IMR-90 (cell line): ENCODE measurements at regions not wholly inside any gene's neighbourhood (a gene's known extent, or its start where the extent isn't known, plus 50 kb on each side); places are given as distances from the start of the nearest gene placed in this dataset.

Experiments used
- ATAC-seq: fragments of 200-7000 bp; cut with Tn5 transposase; 2 replicates; pipeline ENCODE4 v1.9.1; 2020; ENCODE audit warnings: low read depth, mild to moderate bottlenecking, moderate library complexity
- BruUV-seq: library from RNA; stranded (reverse); fragments of 400-500 nt; replicated peaks from 2 replicates; lab custom pipeline; 2021; lab: Mats Ljungman, UMichigan
- CTCF ChIA-PET: fragments of 300-600 bp; formaldehyde crosslinking; extraction: SDS; loops from one replicate; lab custom pipeline; 2021; ENCODE audit warnings: antibody characterized with exemption; lab: Yijun Ruan, JAX
- POLR2A ChIA-PET: fragments of 300-600 bp; sonication (Branson Sonifier 250); formaldehyde crosslinking; loops from one replicate; lab custom pipeline; 2022; ENCODE audit warnings: antibody characterized with exemption; ENCODE audit not compliant: unreplicated experiment; lab: Charles Lee
- DNase-seq: peaks from one replicate; pipeline ENCODE4 v3.0.0; 2013
- H2AFZ ChIP-seq: replicated peaks from 2 replicates; pipeline ENCODE3; 2013; ENCODE audit warnings: low read length, mild to moderate bottlenecking; ENCODE audit not compliant: poor library complexity
- H2AK5ac ChIP-seq: 2 replicates; pipeline ENCODE4 v1.6.1; 2013; ENCODE audit warnings: low read depth, low read length, inconsistent platforms
- H2AK9ac ChIP-seq: replicated peaks from 2 replicates; pipeline ENCODE3; 2013; ENCODE audit warnings: mild to moderate bottlenecking, low read depth, low read length, moderate library complexity; ENCODE audit not compliant: poor library complexity
- H2BK120ac ChIP-seq: 2 replicates; pipeline ENCODE4 v1.6.1; 2013; ENCODE audit warnings: low read depth, low read length, inconsistent platforms
- H2BK15ac ChIP-seq: 3 replicates; pipeline ENCODE4 v1.6.1; 2013; ENCODE audit warnings: low read depth, low read length, inconsistent platforms
- H2BK20ac ChIP-seq: 2 replicates; pipeline ENCODE4 v1.6.1; 2013; ENCODE audit warnings: low read depth, mild to moderate bottlenecking, inconsistent platforms, low read length, moderate library complexity
- H2BK5ac ChIP-seq: 2 replicates; pipeline ENCODE4 v1.6.1; 2013; ENCODE audit warnings: mild to moderate bottlenecking, low read depth, low read length, inconsistent platforms; ENCODE audit not compliant: poor library complexity, severe bottlenecking
- H3K14ac ChIP-seq: replicated peaks from 2 replicates; pipeline ENCODE4 v1.6.1; 2013; ENCODE audit warnings: low read depth, low read length, inconsistent platforms
- H3K18ac ChIP-seq: 2 replicates; pipeline ENCODE4 v1.6.1; 2013; ENCODE audit warnings: low read depth, low read length, control low read depth
- H3K23ac ChIP-seq: 2 replicates; pipeline ENCODE4 v1.6.1; 2013; ENCODE audit warnings: low read depth, low read length, inconsistent platforms
- H3K27ac ChIP-seq: 2 replicates; pipeline ENCODE4 v1.5.1; 2013; ENCODE audit warnings: mild to moderate bottlenecking, control low read depth, low read length; ENCODE audit not compliant: insufficient read depth
- H3K27me3 ChIP-seq: 2 replicates; pipeline ENCODE4 v1.6.1; 2013; ENCODE audit warnings: low read length; ENCODE audit not compliant: control insufficient read depth, insufficient read depth
- H3K36me3 ChIP-seq: 2 replicates; pipeline ENCODE4 v1.6.1; 2013; ENCODE audit warnings: low read length, mixed read lengths; ENCODE audit not compliant: control insufficient read depth, insufficient read depth
- H3K4ac ChIP-seq: 2 replicates; pipeline ENCODE4 v1.6.1; 2013; ENCODE audit warnings: low read depth, low read length, inconsistent platforms
- H3K4me1 ChIP-seq: 2 replicates; pipeline ENCODE4 v1.6.1; 2013; ENCODE audit warnings: low read length, mixed read lengths; ENCODE audit not compliant: control insufficient read depth, insufficient read depth
- H3K4me2 ChIP-seq: 2 replicates; pipeline ENCODE4 v1.6.1; 2013; ENCODE audit warnings: low read depth, mild to moderate bottlenecking, control low read depth, low read length, moderate library complexity
- H3K4me3 ChIP-seq: 2 replicates; pipeline ENCODE4 v1.5.1; 2013; ENCODE audit warnings: low read depth, mild to moderate bottlenecking, control low read depth, low read length, moderate library complexity; ENCODE audit not compliant: insufficient read depth
- H3K56ac ChIP-seq: 2 replicates; pipeline ENCODE4 v1.6.1; 2013; ENCODE audit warnings: low read length, inconsistent platforms; ENCODE audit not compliant: insufficient read depth; ENCODE audit errors: extremely low read depth
- H3K79me1 ChIP-seq, 2 experiments: 2 replicates each; pipeline ENCODE4 v1.6.1; 2013; ENCODE audit warnings: low read length in 2 of 2, inconsistent platforms in 1 of 2, low read depth in 1 of 2
- H3K9ac ChIP-seq: 2 replicates; pipeline ENCODE4 v1.6.1; 2013; ENCODE audit warnings: low read depth, low read length, control low read depth
- H3K9me1 ChIP-seq: 2 replicates; pipeline ENCODE4 v1.6.1; 2013; ENCODE audit warnings: low read length, inconsistent platforms; ENCODE audit not compliant: insufficient read depth
- H3K9me3 ChIP-seq: 2 replicates; pipeline ENCODE4 v1.6.1; 2013; ENCODE audit warnings: low read length; ENCODE audit not compliant: control insufficient read depth, insufficient read depth
- H4K20me1 ChIP-seq: 2 replicates; pipeline ENCODE4 v1.6.1; 2013; ENCODE audit warnings: low read length, inconsistent platforms; ENCODE audit not compliant: insufficient read depth
- H4K5ac ChIP-seq: 2 replicates; pipeline ENCODE4 v1.6.1; 2013; ENCODE audit warnings: mild to moderate bottlenecking, low read depth, low read length, control low read depth
- H4K8ac ChIP-seq, 2 experiments: 2 replicates each; pipeline ENCODE4 v1.6.1; 2013; ENCODE audit warnings: low read depth in 2 of 2, low read length in 2 of 2, control low read depth in 1 of 2, inconsistent platforms in 1 of 2
- H4K91ac ChIP-seq: 2 replicates; pipeline ENCODE4 v1.6.1; 2013; ENCODE audit warnings: low read depth, low read length, inconsistent platforms; ENCODE audit not compliant: insufficient read depth
- BHLHE40 ChIP-seq: fragments of 150-350 bp; IDR thresholded peaks from 2 replicates; pipeline ENCODE4 v1.6.1; 2016; ENCODE audit warnings: mild to moderate bottlenecking, low read depth, low read length
- CEBPB ChIP-seq: IDR thresholded peaks from 2 replicates; pipeline ENCODE4 v1.6.1; 2012; ENCODE audit warnings: low read depth, low read length, improper control_type of control experiment
- CHD1 ChIP-seq: IDR thresholded peaks from 2 replicates; pipeline ENCODE4 v1.6.1; 2012; ENCODE audit warnings: low read depth, low read length, improper control_type of control experiment
- ELK1 ChIP-seq: fragments of 150-350 bp; IDR thresholded peaks from 2 replicates; pipeline ENCODE4 v1.6.1; 2016; ENCODE audit warnings: low read depth, mild to moderate bottlenecking, low read length, moderate library complexity, borderline replicate concordance
- FOS ChIP-seq: fragments of 150-350 bp; IDR thresholded peaks from 2 replicates; pipeline ENCODE4 v1.6.1; 2016; ENCODE audit warnings: low read depth, low read length
- MAFK ChIP-seq: IDR thresholded peaks from 2 replicates; pipeline ENCODE4 v1.6.1; 2012; ENCODE audit warnings: low read depth, low read length, improper control_type of control experiment
- MAZ ChIP-seq: IDR thresholded peaks from 2 replicates; pipeline ENCODE4 v1.6.1; 2012; ENCODE audit warnings: low read depth, mild to moderate bottlenecking, low read length, improper control_type of control experiment, moderate library complexity, borderline replicate concordance
- MXI1 ChIP-seq: IDR thresholded peaks from 2 replicates; pipeline ENCODE4 v1.6.1; 2012; ENCODE audit warnings: low read depth, mild to moderate bottlenecking, low read length, moderate library complexity, borderline replicate concordance
- NFE2L2 ChIP-seq: fragments of 150-350 bp; IDR thresholded peaks from 2 replicates; pipeline ENCODE4 v1.6.1; 2016; ENCODE audit warnings: low read depth, mild to moderate bottlenecking, low read length
- POLR2A ChIP-seq: IDR thresholded peaks from 2 replicates; pipeline ENCODE4 v1.6.1; 2012; ENCODE audit warnings: mild to moderate bottlenecking, low read depth, low read length
- RAD21 ChIP-seq: IDR thresholded peaks from 2 replicates; pipeline ENCODE4 v1.6.1; 2012; ENCODE audit warnings: low read length, improper control_type of control experiment
- RCOR1 ChIP-seq: IDR thresholded peaks from 2 replicates; pipeline ENCODE4 v1.6.1; 2012; ENCODE audit warnings: mild to moderate bottlenecking, low read length, improper control_type of control experiment; ENCODE audit not compliant: insufficient replicate concordance
- RFX5 ChIP-seq: IDR thresholded peaks from 2 replicates; pipeline ENCODE4 v1.8.0; 2012; ENCODE audit warnings: low read depth, mild to moderate bottlenecking, low read length, moderate library complexity
- SMC3 ChIP-seq: fragments of 150-350 bp; IDR thresholded peaks from 2 replicates; pipeline ENCODE4 v1.6.1; 2016; ENCODE audit warnings: low read depth, mild to moderate bottlenecking, antibody characterized with exemption, low read length, moderate library complexity
- USF2 ChIP-seq: fragments of 150-350 bp; IDR thresholded peaks from 2 replicates; pipeline ENCODE4 v1.6.1; 2017; ENCODE audit warnings: mild to moderate bottlenecking, antibody characterized with exemption, low read length, low read depth
- WGBS, 2 experiments: methylation state at CpG; one replicate each; pipeline versions ENCODE4 v1.1.5 to v1.1.7; 2013; ENCODE audit warnings: missing lambda C conversion rate in 2 of 2; ENCODE audit not compliant: insufficient read length in 1 of 2; ENCODE audit errors: extremely low coverage in 2 of 2; 5-methylcytosine and 5-hydroxymethylcytosine counted together
- dilution Hi-C: fragments of 300-500 bp; cut with HindIII; formaldehyde crosslinking; loops from one replicate; pipeline ENCODE4 v1.14.3; 2018; ENCODE audit warnings: low sequenced_read_pairs; ENCODE audit not compliant: unreplicated experiment
- in situ Hi-C: fragments of 300-500 bp; cut with MboI; formaldehyde crosslinking; loops from 3 replicates; pipeline ENCODE4 v1.14.3; 2019; ENCODE audit warnings: low sequenced_read_pairs, inconsistent platforms, mixed read lengths
- intact Hi-C: fragments of 100-400 bp; cut with micrococcal nuclease; formaldehyde crosslinking; loops from 2 replicates; pipeline ENCODE4 v1.10.0; 2022
- TF ChIP-seq, protein P1 (sequence below): conservative IDR thresholded peaks from 2 replicates; pipeline ENCODE4 v1.5.1; 2012; ENCODE audit warnings: mild to moderate bottlenecking, low read depth, low read length, improper control_type of control experiment

GRCh38 chr1:104358086-104358485 is 608.4 kb downstream of the AMY1C start:
- ChIA-PET POLR2A (no interaction called here), CTCF (no interaction called here)
- Histone ChIP-seq H2BK20ac (no peak overlapping the region), H3K4me3 (no peak overlapping the region), H3K4me2 (no peak overlapping the region), H3K9me1 (no peaks in the 10 kb centered on the region), H3K9me3 (peaks cover 4% of the 10 kb centered on the region), H3K36me3 (no peaks in the 10 kb centered on the region), H4K91ac (no peak overlapping the region), H3K27me3 (no peaks in the 10 kb centered on the region), H2AFZ (no peak overlapping the region), H4K5ac (no peak overlapping the region), H4K20me1 (no peaks in the 10 kb centered on the region), H3K27ac (no peak overlapping the region), H2BK5ac (no peak overlapping the region), H3K4ac (no peak overlapping the region), H3K23ac (no peak overlapping the region), H3K9ac (no peak overlapping the region), H3K4me1 (no peaks in the 10 kb centered on the region), H2BK15ac (no peak overlapping the region), H3K79me1 (no peaks in the 10 kb centered on the region), H3K56ac (no peak overlapping the region), H2AK9ac (no peak overlapping the region), H2AK5ac (no peak overlapping the region), H4K8ac (no peak overlapping the region), H2BK120ac (no peak overlapping the region), H3K14ac (no peak overlapping the region), H3K18ac (no peak overlapping the region)
- in situ Hi-C loops = no loop called here
- dilution Hi-C loops = no loop called here
- DNase-seq (no peak), ATAC-seq (no peak)
- intact Hi-C loops = no loop called here
- no CpG with 5 or more reads among the region's 1 CpG for WGBS, 2 experiments
- BruUV-seq = no TSS peak
- no peak for TF ChIP-seq USF2
- TF ChIP-seq MXI1 = no peak
- no peak for TF ChIP-seq BHLHE40
- TF ChIP-seq RFX5 = no peak
- TF ChIP-seq SMC3 = no peak
- TF ChIP-seq, protein P1, sequence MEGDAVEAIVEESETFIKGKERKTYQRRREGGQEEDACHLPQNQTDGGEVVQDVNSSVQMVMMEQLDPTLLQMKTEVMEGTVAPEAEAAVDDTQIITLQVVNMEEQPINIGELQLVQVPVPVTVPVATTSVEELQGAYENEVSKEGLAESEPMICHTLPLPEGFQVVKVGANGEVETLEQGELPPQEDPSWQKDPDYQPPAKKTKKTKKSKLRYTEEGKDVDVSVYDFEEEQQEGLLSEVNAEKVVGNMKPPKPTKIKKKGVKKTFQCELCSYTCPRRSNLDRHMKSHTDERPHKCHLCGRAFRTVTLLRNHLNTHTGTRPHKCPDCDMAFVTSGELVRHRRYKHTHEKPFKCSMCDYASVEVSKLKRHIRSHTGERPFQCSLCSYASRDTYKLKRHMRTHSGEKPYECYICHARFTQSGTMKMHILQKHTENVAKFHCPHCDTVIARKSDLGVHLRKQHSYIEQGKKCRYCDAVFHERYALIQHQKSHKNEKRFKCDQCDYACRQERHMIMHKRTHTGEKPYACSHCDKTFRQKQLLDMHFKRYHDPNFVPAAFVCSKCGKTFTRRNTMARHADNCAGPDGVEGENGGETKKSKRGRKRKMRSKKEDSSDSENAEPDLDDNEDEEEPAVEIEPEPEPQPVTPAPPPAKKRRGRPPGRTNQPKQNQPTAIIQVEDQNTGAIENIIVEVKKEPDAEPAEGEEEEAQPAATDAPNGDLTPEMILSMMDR = no peak
- no peak for TF ChIP-seq CHD1
- TF ChIP-seq NFE2L2 = no peak
- TF ChIP-seq FOS = no peak
- TF ChIP-seq MAFK = no peak
- no peak for TF ChIP-seq RCOR1
- no peak for TF ChIP-seq MAZ
- TF ChIP-seq POLR2A = no peak
- no peak for TF ChIP-seq RAD21
- no peak for TF ChIP-seq ELK1
- no peak for TF ChIP-seq CEBPB
